Thoracic aorta (tissue), 2 donors: ENCODE measurements at regions not wholly inside any gene's neighbourhood (a gene's known extent, or its start where the extent isn't known, plus 50 kb on each side); places are given as distances from the start of the nearest gene placed in this dataset.

Experiments used
- ATAC-seq: fragments of 150-250 bp; one replicate; pipeline ENCODE4 v1.8.0; 2017; ENCODE audit warnings: low read depth; ENCODE audit not compliant: insufficient number of reproducible peaks, low FRiP score
- DNase-seq: peaks from one replicate; pipeline ENCODE4 v3.0.0-alpha.2; 2020; ENCODE audit warnings: low spot score
- H3K27ac ChIP-seq, 2 donors: fragments of 200-600 bp; sonication (generic); 1 replicate in 1 of 2; 2 replicates in 1 of 2; pipeline ENCODE4 v1.5.1; 2016; ENCODE audit warnings: mild to moderate bottlenecking in 2 of 2, moderate library complexity in 2 of 2
- H3K27me3 ChIP-seq: fragments of 200-600 bp; sonication (generic); replicated peaks from 2 replicates; pipeline ENCODE4 v1.6.0; 2016; ENCODE audit warnings: mild to moderate bottlenecking; ENCODE audit not compliant: insufficient read depth
- H3K36me3 ChIP-seq: fragments of 200-600 bp; sonication (generic); one replicate; pipeline ENCODE4 v1.5.1; 2016
- H3K4me1 ChIP-seq, 2 donors: fragments of 200-600 bp; sonication (generic); 1 replicate in 1 of 2; 2 replicates in 1 of 2; pipeline versions ENCODE4 v1.5.1 to v1.6.0; 2016; ENCODE audit warnings: low read depth in 2 of 2, mild to moderate bottlenecking in 1 of 2; ENCODE audit not compliant: control insufficient read depth in 1 of 2
- H3K4me3 ChIP-seq: fragments of 200-600 bp; sonication (generic); 2 replicates; pipeline ENCODE4 v1.5.1; 2016; ENCODE audit warnings: mild to moderate bottlenecking
- H3K9me3 ChIP-seq: fragments of 200-600 bp; sonication (generic); 2 replicates; pipeline ENCODE4 v1.5.1; 2016
- CTCF ChIP-seq: fragments of 200-600 bp; sonication (generic); IDR thresholded peaks from one replicate; pipeline ENCODE4 v1.5.1; 2019; ENCODE audit warnings: antibody characterized with exemption

GRCh38 chr9:79973627-79974026 is 401.9 kb downstream of the TLE4 start:
- Histone ChIP-seq H3K27me3 (no peaks in the 10 kb centered on the region), H3K4me3 (no peak overlapping the region), H3K9me3 (no peaks in the 10 kb centered on the region), H3K27ac (no peak overlapping the region), H3K36me3 (no peaks in the 10 kb centered on the region), H3K4me1 (peaks cover 0 to 3% of the 10 kb centered on the region in 2 donors)
- DNase-seq (no peak), ATAC-seq (no peak)
- no peak for TF ChIP-seq CTCF

- no peak for DNase-seq
- Histone ChIP-seq H3K27me3 (no peaks in the 10 kb centered on the region), H3K27ac (no peak overlapping the region), H3K36me3 (no peaks in the 10 kb centered on the region), H3K4me3 (no peak overlapping the region), H3K9me3 (no peaks in the 10 kb centered on the region), H3K4me1 (no peaks in the 10 kb centered on the region)
- no peak for TF ChIP-seq CTCF
- ATAC-seq, result no peak
These were observed 398.3 kb downstream of the TLE4 start for GRCh38 chr9:79970146-79970425.

- no peak overlapping the region for H3K4me3 ChIP-seq
- ATAC-seq, result no peak
- no peak for DNase-seq
- no peaks in the 10 kb centered on the region for H3K4me1 ChIP-seq
- no peaks in the 10 kb centered on the region for H3K9me3 ChIP-seq
- H3K27ac ChIP-seq, result no peak overlapping the region
- no peaks in the 10 kb centered on the region for H3K36me3 ChIP-seq
- no peaks in the 10 kb centered on the region for H3K27me3 ChIP-seq
- TF ChIP-seq CTCF, result no peak
These were observed 397.8 kb downstream of the TLE4 start for GRCh38 chr9:79969393-79970145.

- Histone ChIP-seq H3K4me3 (no peak overlapping the region), H3K36me3 (no peaks in the 10 kb centered on the region), H3K27ac (no peak overlapping the region), H3K27me3 (no peaks in the 10 kb centered on the region), H3K9me3 (no peaks in the 10 kb centered on the region), H3K4me1 (no peaks in the 10 kb centered on the region)
- TF ChIP-seq CTCF, result no peak
- DNase-seq (no peak), ATAC-seq (no peak)
These were observed 396.8 kb downstream of the TLE4 start for GRCh38 chr9:79968533-79968932.

- Histone ChIP-seq H3K9me3 (no peaks in the 10 kb centered on the region), H3K27ac (no peak overlapping the region), H3K4me3 (no peak overlapping the region), H3K36me3 (no peaks in the 10 kb centered on the region), H3K4me1 (no peaks in the 10 kb centered on the region), H3K27me3 (no peaks in the 10 kb centered on the region)
- DNase-seq, result no peak
- no peak for TF ChIP-seq CTCF
- ATAC-seq, result no peak
These were observed 391.1 kb downstream of the TLE4 start for GRCh38 chr9:79962836-79963235.
